K562 (cell line): ENCODE measurements at regions not wholly inside any gene's neighbourhood (a gene's known extent, or its start where the extent isn't known, plus 50 kb on each side); places are given as distances from the start of the nearest gene placed in this dataset.

ENCODE experiments used
- ATAC-seq: fragments of 200-7000 bp; cut with Tn5 transposase; 3 replicates; pipeline ENCODE4 v1.9.1; 2020; ENCODE audit warnings: moderate library complexity
- BruUV-seq: library from RNA; stranded (reverse); fragments of 400-500 nt; replicated peaks from 2 replicates; lab custom pipeline; 2021; lab: Mats Ljungman, UMichigan
- CTCF ChIA-PET: fragments of 300-600 bp; formaldehyde crosslinking; extraction: SDS; loops from one replicate; lab custom pipeline; 2021; ENCODE audit warnings: low intra/inter-chr PET ratio; lab: Yijun Ruan, JAX
- POLR2A ChIA-PET: fragments of 300-600, 350-650 bp; sonication (Branson Sonifier 250); formaldehyde crosslinking; extraction: SDS; loops from one replicate; lab custom pipeline; 2021; ENCODE audit warnings: antibody characterized with exemption, inconsistent platforms; lab: Yijun Ruan, JAX
- DNase-seq, 4 experiments: peaks; one replicate each; pipeline versions ENCODE4 v3.0.0 to v3.0.0-alpha.2; 2011 to 2018; ENCODE audit warnings: low spot score in 3 of 4, mixed read lengths in 3 of 4; ENCODE audit errors: extremely low read depth in 1 of 4
- FAIRE-seq: peaks from 2 replicates; lab custom pipeline; 2011; peaks lifted over from hg19 to GRCh38; lab: Jason Lieb, UNC
- H2AFZ ChIP-seq: 2 replicates; pipeline ENCODE4 v1.6.0; 2011; ENCODE audit warnings: low read depth, low read length, control low read depth, inconsistent platforms
- H3K27ac ChIP-seq: fragments of 200-600 bp; 3 replicates; pipeline ENCODE4 v1.8.0; 2011; ENCODE audit warnings: low read depth, mild to moderate bottlenecking, control low read depth, inconsistent platforms, low read length, moderate library complexity, mixed read lengths; ENCODE audit errors: extremely low read depth
- H3K27me3 ChIP-seq, 2 experiments: fragments of 300-600 bp in 1 of 2; 2 replicates in 1 of 2; 3 replicates in 1 of 2; pipeline versions ENCODE4 v1.6.0 to v1.8.0; 2011; ENCODE audit warnings: inconsistent platforms in 2 of 2, low read length in 2 of 2, mild to moderate bottlenecking in 1 of 2, mixed read lengths in 1 of 2, moderate library complexity in 1 of 2; ENCODE audit not compliant: control insufficient read depth in 2 of 2, insufficient read depth in 2 of 2
- H3K36me3 ChIP-seq: fragments of 300-600 bp; 3 replicates; pipeline ENCODE4 v1.8.0; 2011; ENCODE audit warnings: mild to moderate bottlenecking, low read length, inconsistent platforms; ENCODE audit not compliant: control insufficient read depth, insufficient read depth
- H3K4me1 ChIP-seq, 2 experiments: fragments of 200-600 bp in 1 of 2; replicated peaks in 1 of 2; 2 replicates in 1 of 2; 3 replicates in 1 of 2; pipeline versions ENCODE4 v1.5.1 to v1.8.0; 2011; ENCODE audit warnings: inconsistent platforms in 2 of 2, low read length in 2 of 2, mild to moderate bottlenecking in 1 of 2, mixed read lengths in 1 of 2, moderate library complexity in 1 of 2; ENCODE audit not compliant: control insufficient read depth in 2 of 2, insufficient read depth in 2 of 2
- H3K4me2 ChIP-seq: 2 replicates; pipeline ENCODE4 v1.6.1; 2011; ENCODE audit warnings: low read length, control low read depth, inconsistent platforms, mixed read lengths; ENCODE audit not compliant: insufficient read depth
- H3K4me3 ChIP-seq: fragments of 200-600 bp; sonication (generic), shearing (Covaris generic); 2 replicates; pipeline ENCODE4 v1.5.1; 2016; ENCODE audit warnings: control low read depth, inconsistent platforms
- H3K79me2 ChIP-seq: fragments of 200-600 bp; 3 replicates; pipeline ENCODE4 v1.8.0; 2011; ENCODE audit warnings: low read length, inconsistent platforms; ENCODE audit not compliant: control insufficient read depth, insufficient read depth
- H3K9ac ChIP-seq, 2 experiments: 2 replicates each; pipeline versions ENCODE4 v1.6.0 to v1.6.1; 2011; ENCODE audit warnings: low read depth in 2 of 2, low read length in 2 of 2, control low read depth in 1 of 2, inconsistent platforms in 1 of 2, mild to moderate bottlenecking in 1 of 2, mixed read lengths in 1 of 2; ENCODE audit not compliant: insufficient read depth in 1 of 2
- H3K9me1 ChIP-seq: one replicate; pipeline ENCODE4 v1.6.0; 2011; ENCODE audit warnings: inconsistent platforms, mild to moderate bottlenecking, low read length, moderate library complexity; ENCODE audit not compliant: control insufficient read depth, insufficient read depth
- H3K9me3 ChIP-seq: replicated peaks from 2 replicates; pipeline ENCODE4 v1.5.1; 2011; ENCODE audit warnings: low read depth, low read length, inconsistent platforms; ENCODE audit not compliant: control insufficient read depth, insufficient read depth
- H4K20me1 ChIP-seq: replicated peaks from 2 replicates; pipeline ENCODE4 v1.6.1; 2011; ENCODE audit warnings: low read length, inconsistent platforms, mixed read lengths; ENCODE audit not compliant: control insufficient read depth, insufficient read depth
- CREB3L1 ChIP-seq: fragments of 450-650 bp; IDR thresholded peaks from 2 replicates; pipeline ENCODE4 v1.6.1; 2014; ENCODE audit warnings: low read depth, mild to moderate bottlenecking, moderate library complexity, borderline replicate concordance
- KAT2B ChIP-seq: IDR thresholded peaks from one replicate; pipeline ENCODE4 v1.6.1; 2012; ENCODE audit warnings: low read depth, mild to moderate bottlenecking, control low read depth, inconsistent platforms, low read length, moderate library complexity
- PHTF2 ChIP-seq: fragments of 250-450 bp; sonication (Bioruptor Pico); IDR thresholded peaks from 2 replicates; pipeline ENCODE4 v1.5.0; 2021; ENCODE audit warnings: mild to moderate bottlenecking
- TSC22D4 ChIP-seq: fragments of 450-650 bp; IDR thresholded peaks from 2 replicates; pipeline ENCODE4 v1.6.1; 2016; ENCODE audit warnings: missing genetic modification characterization, missing biosample characterization, control low read depth
- ZNF232 ChIP-seq: sonication (generic); formaldehyde crosslinking; IDR thresholded peaks from 2 replicates; pipeline ENCODE4 v1.8.0; 2022; ENCODE audit warnings: mild to moderate bottlenecking, missing genetic modification reagents
- WGBS: fragments of 100-300 bp; shearing (Covaris generic); methylation state at CpG from one replicate; pipeline ENCODE4 v1.1.6; 2016; ENCODE audit warnings: low coverage, mixed read lengths; ENCODE audit not compliant: insufficient coverage; ENCODE audit errors: missing lambda C conversion rate; 5-methylcytosine and 5-hydroxymethylcytosine counted together
- in situ Hi-C: fragments of 300-500 bp; cut with MboI; formaldehyde crosslinking; loops from 4 replicates; pipeline ENCODE4 v1.15.0; 2018; ENCODE audit warnings: inconsistent platforms, mixed read lengths
- intact Hi-C: fragments of 100-400 bp; cut with micrococcal nuclease; formaldehyde crosslinking; loops from 2 replicates; pipeline ENCODE4 v1.14.2; 2022

DNA sequence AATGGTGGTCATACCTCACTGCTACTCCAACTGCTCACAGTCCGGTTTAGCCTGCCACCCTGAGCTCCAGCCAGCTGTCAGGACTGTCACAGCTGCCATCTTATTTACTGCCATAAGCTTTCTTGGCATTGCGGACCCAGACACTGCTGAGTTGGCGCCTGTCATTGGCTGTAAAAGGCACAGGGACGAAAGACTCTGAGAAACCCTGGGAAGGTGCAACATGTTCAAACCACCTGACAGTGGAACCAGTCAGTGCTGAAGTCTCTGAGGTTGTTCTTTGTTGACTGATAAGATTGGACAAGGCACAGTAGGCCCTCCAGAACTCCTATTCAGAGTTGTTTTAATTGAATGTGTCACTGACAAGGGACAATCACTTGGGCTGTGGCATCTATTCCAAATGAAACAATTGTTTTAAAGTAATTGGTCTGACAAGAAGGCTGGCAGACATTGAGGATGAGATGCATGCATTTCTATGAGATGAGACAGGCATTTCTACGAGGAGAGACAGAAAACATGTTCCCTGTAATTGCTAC lies 927.8 kb downstream of the STPG2 start (continued):
- TF ChIP-seq CREB3L1: no peak

DNA sequence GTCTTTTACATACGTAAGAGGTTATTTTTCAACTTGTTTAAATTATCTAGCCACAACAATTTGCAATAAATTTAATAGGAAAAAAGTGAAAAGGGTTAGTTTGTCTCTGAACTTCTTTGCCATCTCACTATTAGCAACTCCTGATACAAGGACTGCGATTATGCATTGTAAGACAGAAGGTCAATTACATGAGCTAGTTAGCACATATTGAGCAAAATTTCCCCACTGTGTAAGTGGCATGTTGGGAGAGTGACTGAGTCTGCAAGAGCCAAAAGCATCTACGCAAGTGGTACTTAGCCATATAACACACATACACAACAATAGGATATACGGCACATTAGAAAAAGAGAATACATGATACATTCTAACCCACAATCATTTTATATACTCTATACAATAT lies 927.2 kb downstream of the STPG2 start:
- BruUV-seq: no TSS peak
- ChIA-PET CTCF (no interaction called here), POLR2A (no interaction called here)
- DNase-seq: no peak
- H3K9me1 ChIP-seq: no peaks in the 10 kb centered on the region
- no peaks in the 10 kb centered on the region for H3K9me3 ChIP-seq
- H3K27me3 ChIP-seq: no peaks in the 10 kb centered on the region
- H3K9ac ChIP-seq: no peak overlapping the region
- no peak overlapping the region for H2AFZ ChIP-seq
- in situ Hi-C loops (no loop called here), intact Hi-C loops (no loop called here)
- no peaks in the 10 kb centered on the region for H3K4me1 ChIP-seq
- no peaks in the 10 kb centered on the region for H4K20me1 ChIP-seq
- no peak overlapping the region for H3K4me3 ChIP-seq
- ATAC-seq: no peak
- H3K27ac ChIP-seq: no peak overlapping the region
- no peak for FAIRE-seq
- 8% methylated on average over 4 of the region's 4 CpGs for WGBS
- H3K79me2 ChIP-seq: no peaks in the 10 kb centered on the region
- H3K36me3 ChIP-seq: no peaks in the 10 kb centered on the region
- TF ChIP-seq KAT2B: no peak
- TF ChIP-seq TSC22D4: no peak
- no peak for TF ChIP-seq PHTF2 (CRISPR knock-in tag)
- no peak for TF ChIP-seq ZNF232
- H3K4me2 ChIP-seq: no peak overlapping the region
